NCI-H128 (cell line): ENCODE measurements at regions not wholly inside any gene's neighbourhood (a gene's known extent, or its start where the extent isn't known, plus 50 kb on each side); places are given as distances from the start of the nearest gene placed in this dataset.

Experiments
- DNase-seq: peaks from one replicate; lab custom pipeline; 2025; ENCODE audit not compliant: unreplicated experiment; lab: John Stamatoyannopoulos, UW

GRCh38 chr6:90406142-90406794 lies 109.6 kb upstream of the BACH2 start:
- no peak for DNase-seq

- DNase-seq: no peak
Observed at GRCh38 chr6:90403489-90404381, 107.1 kb upstream of the BACH2 start.

- no peak for DNase-seq
Observed at GRCh38 chr6:90402831-90403192, 106.2 kb upstream of the BACH2 start.

DNA sequence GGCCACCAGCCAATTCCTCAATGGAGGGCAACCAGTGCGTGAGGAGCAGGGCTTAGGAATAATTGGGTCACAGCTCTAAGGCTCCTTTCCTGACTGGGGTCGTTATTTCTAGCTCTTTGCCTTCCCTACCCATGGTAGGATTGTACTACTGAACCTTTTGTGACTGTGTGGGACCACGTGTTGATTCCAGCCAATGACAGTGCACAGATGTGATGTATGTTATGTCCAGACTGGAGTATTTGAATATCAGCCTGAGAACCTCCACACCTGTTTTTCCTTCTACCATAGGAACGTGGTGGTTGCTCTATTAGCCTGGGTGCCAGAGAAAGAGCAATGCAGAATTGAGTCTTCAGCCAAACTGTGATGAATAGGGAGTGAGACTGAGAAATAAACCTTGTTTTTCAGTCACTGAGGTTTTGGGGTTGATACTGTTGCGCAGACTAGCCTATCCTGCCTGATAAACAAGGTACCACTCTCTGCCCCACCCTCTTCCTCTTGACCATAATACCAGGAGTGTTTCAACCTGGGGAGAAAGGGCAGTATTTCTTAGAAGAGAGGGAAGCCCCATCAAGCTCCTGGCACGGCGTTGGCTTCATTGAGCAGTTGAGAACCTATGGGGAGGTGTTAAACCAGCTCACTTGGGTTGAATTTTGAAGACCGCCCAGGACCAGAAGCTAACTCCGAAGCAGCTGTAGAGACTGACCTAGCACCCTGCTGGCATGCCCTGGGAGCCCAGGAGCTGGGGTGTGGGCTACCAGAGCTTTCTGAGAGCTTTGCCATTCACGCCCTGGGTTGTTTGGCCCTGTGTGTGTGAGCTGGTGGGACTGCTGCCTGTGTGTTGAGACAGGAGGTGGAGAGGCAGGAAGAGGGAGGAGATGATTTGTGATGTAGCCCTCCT lies 105.5 kb upstream of the BACH2 start:
- no peak for DNase-seq

- DNase-seq: no peak
Observed at GRCh38 chr6:90399970-90400369, 103.3 kb upstream of the BACH2 start.

GRCh38 chr6:90397929-90398674 lies 101.5 kb upstream of the BACH2 start:
- no peak for DNase-seq

DNA sequence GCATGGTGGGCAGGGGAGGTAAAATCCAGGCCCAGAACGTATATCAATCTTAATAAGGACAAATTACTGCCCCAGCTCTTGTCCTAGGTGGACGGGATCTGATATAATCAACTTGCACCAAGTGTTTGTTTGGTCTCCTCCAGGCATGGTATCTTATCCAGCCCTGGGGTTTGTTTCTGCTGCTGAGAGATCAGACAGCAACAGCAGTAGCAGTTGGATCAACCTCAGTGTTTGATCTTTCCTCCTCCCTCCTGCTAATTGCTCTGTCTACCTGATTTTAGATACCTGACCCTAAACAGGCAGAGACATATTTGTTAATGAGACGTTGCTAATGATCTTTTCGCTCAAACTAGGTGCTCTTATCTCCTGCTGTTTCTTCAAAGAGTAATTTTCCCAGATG lies 100.4 kb upstream of the BACH2 start:
- DNase-seq: no peak

- peak; percentile 47 for DNase-seq
Observed at GRCh38 chr6:90393232-90393884, 96.7 kb upstream of the BACH2 start.

DNA sequence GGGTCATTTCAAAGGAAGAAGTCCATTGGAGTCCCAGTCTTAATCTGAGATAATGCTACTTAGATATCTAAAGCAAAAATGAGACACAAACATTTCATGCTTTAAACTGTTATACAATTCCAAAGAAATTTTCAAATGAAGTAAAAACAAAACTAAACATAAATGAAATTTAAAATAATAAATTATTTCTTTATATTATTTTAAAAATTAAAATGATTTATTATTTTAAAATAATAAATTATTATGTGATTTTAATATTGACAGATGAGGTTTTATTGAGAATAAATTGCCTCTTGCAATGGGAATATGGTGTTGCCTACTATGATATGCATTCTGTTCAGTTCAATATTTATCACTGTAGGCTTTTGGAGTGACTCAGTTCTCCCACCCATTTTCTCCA lies 93.7 kb upstream of the BACH2 start:
- no peak for DNase-seq

DNA sequence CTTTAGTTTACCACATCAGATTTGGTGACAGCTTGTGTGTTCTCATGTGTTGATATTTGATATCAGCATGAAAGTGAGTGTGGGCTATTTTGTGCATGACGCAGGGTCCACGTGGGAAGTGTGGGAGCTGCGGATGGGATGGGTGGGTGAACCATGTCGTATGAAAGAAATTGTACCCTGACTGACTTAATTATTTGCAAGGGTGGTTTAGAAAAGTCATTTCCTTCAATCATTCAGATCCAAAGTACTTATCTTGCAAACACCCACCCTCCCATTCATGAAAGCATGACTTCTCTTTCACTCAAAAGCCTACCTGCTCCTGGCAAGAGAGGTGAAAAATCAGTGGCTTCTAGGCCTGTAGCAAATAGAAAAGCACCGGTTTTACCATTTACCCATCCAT lies 91.8 kb upstream of the BACH2 start:
- DNase-seq: no peak

GRCh38 chr6:90387826-90388225 lies 91.2 kb upstream of the BACH2 start:
- DNase-seq: no peak

- no peak for DNase-seq
Observed at GRCh38 chr6:90387383-90387775, 90.7 kb upstream of the BACH2 start.

DNA sequence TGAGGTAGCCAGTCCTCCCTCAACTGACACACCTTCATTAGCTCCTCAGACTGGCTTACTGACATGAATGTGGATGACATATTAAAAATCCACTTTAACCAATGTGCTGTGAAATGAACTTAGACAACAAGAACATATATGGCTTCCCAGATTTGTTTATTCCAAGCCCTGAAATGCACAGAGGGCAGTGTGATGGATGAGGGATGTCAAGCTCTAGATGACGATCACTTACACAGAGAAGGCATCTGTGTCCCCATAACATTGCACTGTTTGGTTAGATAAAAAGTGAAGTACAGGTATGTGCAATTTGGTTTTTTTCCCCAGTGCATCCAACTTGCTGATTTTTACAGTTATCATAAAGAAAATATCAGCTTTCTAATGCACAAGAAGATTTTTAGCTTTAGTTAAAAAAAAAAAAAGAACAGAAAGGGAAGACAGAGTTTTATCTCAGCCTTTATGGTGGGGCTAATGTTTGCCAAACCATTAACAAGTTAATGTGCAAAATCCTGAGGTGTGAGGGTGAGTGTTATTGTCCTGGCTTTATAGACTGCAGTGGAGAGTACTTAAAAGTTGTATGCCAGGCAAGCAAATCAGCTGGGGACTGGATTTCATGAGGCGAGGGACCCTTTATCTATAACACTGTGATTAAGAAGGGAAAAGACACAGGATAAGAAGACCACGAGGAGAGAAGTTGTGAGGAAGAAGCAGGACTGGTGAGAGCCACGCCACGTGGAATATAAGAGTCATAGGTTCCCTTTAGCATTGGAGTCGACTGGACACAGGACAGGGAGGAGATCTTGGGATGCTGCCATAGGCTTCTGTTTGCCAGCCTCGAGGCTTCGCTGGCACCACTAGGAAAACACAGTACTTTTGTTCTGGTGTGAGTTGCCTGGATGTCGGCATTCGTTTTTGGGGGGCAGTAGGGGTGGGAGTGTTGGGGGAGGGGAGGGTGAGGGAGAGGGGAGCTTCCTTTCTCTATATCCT lies 90.0 kb upstream of the BACH2 start:
- no peak for DNase-seq

DNA sequence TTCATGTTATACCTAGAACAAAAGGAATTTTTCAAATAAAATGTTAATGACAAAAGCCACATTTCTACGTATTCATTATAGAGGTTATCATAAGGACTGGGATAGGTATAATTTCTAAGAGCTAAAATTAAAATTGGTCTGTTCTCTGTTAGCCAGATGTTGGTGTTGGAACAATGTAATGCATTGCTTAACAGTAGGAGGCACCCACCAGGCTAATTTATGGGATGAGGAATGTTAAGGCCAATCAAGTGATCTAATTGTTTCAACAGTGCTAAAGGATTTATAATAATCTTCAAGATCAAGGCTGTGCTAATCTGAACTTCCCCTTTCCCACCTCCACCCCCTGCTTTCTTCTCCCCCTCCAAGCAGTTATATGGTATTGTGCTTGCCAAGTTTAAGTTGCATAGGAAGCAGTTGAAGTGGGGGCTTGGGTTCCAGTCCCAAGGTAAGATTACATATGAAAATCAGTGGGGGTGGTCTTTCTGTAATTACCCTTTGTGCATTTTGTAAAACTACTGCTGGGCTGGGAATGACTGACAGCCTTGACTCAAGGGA lies 89.2 kb upstream of the BACH2 start:
- no peak for DNase-seq

- no peak for DNase-seq
Observed at GRCh38 chr6:90384720-90385119, 88.1 kb upstream of the BACH2 start.

DNA sequence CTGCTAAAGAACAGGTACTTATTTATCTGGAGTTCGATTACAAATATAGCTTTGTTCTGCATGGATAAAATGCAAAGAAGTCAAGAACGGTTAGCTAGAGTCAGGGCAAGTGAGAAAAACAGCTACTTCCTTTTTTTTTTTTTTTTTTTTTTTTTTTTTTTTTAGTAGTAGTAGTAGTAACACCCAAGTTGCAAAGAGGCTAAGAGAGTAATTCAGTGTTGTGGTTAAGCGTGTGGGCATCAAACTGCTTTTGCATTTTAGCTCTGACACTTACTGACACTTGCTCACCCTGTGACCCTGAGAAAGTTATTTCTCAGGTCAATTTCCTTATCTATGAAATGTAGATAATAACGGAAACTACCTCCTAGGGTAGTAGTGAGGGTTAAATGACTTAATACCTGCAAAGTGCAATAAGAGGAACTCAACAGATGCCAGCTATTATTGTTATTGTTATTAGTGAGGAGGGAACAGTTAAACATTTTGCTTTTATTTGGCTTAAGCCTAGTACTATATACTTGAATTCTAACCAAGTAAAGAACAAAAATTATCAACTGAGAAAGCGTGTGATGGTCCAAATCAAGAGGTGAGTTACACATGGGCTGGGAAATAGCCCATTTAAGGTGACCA lies 86.7 kb upstream of the BACH2 start:
- DNase-seq: no peak

DNA sequence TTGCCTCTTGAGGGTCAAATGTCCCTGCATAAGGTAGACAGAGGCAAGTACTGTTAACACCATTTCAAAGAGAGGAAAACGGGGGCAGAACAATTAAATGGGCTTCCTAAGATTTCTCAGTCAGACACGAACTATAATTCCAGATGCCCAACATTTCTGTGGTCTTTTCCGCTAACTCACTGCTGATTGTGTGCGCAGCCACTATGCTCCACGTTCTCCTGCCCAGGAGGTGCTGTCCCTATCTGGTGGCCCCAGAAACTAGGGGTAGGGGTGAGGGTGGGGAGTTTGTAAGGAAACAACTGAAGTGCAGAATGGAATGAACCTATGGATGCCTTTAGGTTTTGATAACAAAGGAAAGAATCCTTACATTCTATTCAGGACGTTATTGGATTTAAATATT lies 86.1 kb upstream of the BACH2 start:
- DNase-seq: no peak

DNA sequence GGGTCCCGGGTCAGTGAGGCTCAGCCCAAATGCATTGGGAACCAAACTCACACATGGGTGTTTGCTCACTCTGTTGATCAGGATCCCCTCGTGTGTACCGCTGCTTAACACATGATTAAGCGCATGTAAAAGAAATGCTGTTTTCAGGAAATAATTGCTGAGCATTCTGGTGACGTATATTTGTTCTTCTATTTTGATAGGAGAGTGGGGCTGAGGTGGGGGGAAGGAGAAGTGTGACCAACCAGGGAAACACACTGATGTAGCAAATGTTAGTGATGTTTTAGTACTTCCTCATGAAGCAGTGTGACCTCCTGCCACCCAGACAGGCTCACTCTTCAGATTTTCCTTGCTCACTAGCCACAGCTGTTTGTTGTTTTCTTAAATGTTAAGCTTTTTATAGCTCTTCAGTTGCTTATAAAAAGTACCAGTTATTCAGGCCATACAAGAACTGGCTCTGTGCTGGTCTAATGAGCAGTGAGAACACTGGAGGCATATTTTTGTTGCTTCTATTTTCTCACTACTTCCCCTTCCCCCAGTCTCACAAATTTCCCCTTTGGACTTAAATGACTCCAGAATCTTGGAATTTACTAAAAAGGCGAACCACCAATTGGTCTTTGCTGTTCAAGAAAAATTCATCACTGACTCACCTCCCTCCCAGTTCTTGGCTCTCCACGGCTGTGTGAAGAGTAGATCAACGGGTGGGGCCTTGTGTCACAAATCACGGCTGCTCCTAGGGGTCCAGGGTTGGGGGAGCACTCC lies 79.2 kb upstream of the BACH2 start:
- DNase-seq: no peak
